T1000 (cell line): ENCODE measurements at regions not wholly inside any gene's neighbourhood (a gene's known extent, or its start where the extent isn't known, plus 50 kb on each side); places are given as distances from the start of the nearest gene placed in this dataset.
A peak's percentile ranks its signal among the peaks of the same experiment; 100 is the strongest.
"Not testable (repeated sequence)": the region's sequence is repeated elsewhere in the genome, so short reads cannot be mapped to it uniquely, and the experiment has no call there.

Source experiments
- DNase-seq: peaks from one replicate; lab custom pipeline; 2025; ENCODE audit warnings: mixed read lengths; lab: John Stamatoyannopoulos, UW

GRCh38 chr5:68803881-68804319, 289.9 kb upstream of the SLC30A5 start:
- no peak for DNase-seq

- no peak for DNase-seq
These were observed 289.5 kb upstream of the SLC30A5 start for GRCh38 chr5:68804343-68804742.

- no peak for DNase-seq
These were observed 288.4 kb upstream of the SLC30A5 start for GRCh38 chr5:68805444-68805843.

GRCh38 chr5:68817632-68818031, 276.2 kb upstream of the SLC30A5 start:
- DNase-seq = no peak

GRCh38 chr5:68818057-68818695, 275.6 kb upstream of the SLC30A5 start:
- no peak for DNase-seq

GRCh38 chr5:68818870-68819269, 274.9 kb upstream of the SLC30A5 start:
- no peak for DNase-seq

GRCh38 chr5:68821056-68821455, 272.8 kb upstream of the SLC30A5 start:
- no peak for DNase-seq

GRCh38 chr5:68822796-68823195, 271.0 kb upstream of the SLC30A5 start:
- DNase-seq = no peak

GRCh38 chr5:68823301-68823700, 270.5 kb upstream of the SLC30A5 start:
- no peak for DNase-seq

- no peak for DNase-seq
These were observed 263.4 kb upstream of the SLC30A5 start for GRCh38 chr5:68830377-68830898.

- no peak for DNase-seq
These were observed 259.3 kb upstream of the SLC30A5 start for GRCh38 chr5:68834491-68834981.

- DNase-seq = no peak
These were observed 255.6 kb upstream of the SLC30A5 start for GRCh38 chr5:68838157-68838718.

GRCh38 chr5:68839019-68839552, 254.7 kb upstream of the SLC30A5 start:
- no peak for DNase-seq

- no peak for DNase-seq
These were observed 250.0 kb upstream of the SLC30A5 start for GRCh38 chr5:68843624-68844364.

- DNase-seq = no peak
These were observed 248.7 kb upstream of the SLC30A5 start for GRCh38 chr5:68845131-68845530.

- DNase-seq = no peak
These were observed 247.0 kb upstream of the SLC30A5 start for GRCh38 chr5:68846828-68847227.

- peak; percentile 51 for DNase-seq
These were observed 245.7 kb upstream of the SLC30A5 start for GRCh38 chr5:68848091-68848490.

- no peak for DNase-seq
These were observed 244.7 kb upstream of the SLC30A5 start for GRCh38 chr5:68849103-68849502.

- no peak for DNase-seq
These were observed 243.9 kb upstream of the SLC30A5 start for GRCh38 chr5:68849906-68850305.

GRCh38 chr5:68861099-68861498, 232.7 kb upstream of the SLC30A5 start:
- no peak for DNase-seq

- DNase-seq = no peak
These were observed 231.3 kb upstream of the SLC30A5 start for GRCh38 chr5:68862560-68862959.

GRCh38 chr5:68865192-68865591, 228.6 kb upstream of the SLC30A5 start:
- DNase-seq = not testable (repeated sequence)
